H9 (cell line): ENCODE measurements at regions not wholly inside any gene's neighbourhood (a gene's known extent, or its start where the extent isn't known, plus 50 kb on each side); places are given as distances from the start of the nearest gene placed in this dataset.

ENCODE experiments used
- DNase-seq: peaks from one replicate; pipeline ENCODE4 v3.0.0-alpha.2; 2017
- H2AFZ ChIP-seq: one replicate; pipeline ENCODE4 v1.6.1; 2013; ENCODE audit warnings: mild to moderate bottlenecking, low read length, control low read depth, moderate library complexity
- H2AK5ac ChIP-seq: 2 replicates; pipeline ENCODE4 v1.6.1; 2013; ENCODE audit warnings: low read length, control low read depth, mixed read lengths; ENCODE audit not compliant: insufficient read length
- H2BK120ac ChIP-seq: one replicate; pipeline ENCODE4 v1.6.1; 2013; ENCODE audit warnings: low read depth, mild to moderate bottlenecking, low read length, control low read depth, inconsistent platforms; ENCODE audit not compliant: poor library complexity, severe bottlenecking
- H2BK12ac ChIP-seq: 2 replicates; pipeline ENCODE4 v1.6.1; 2013; ENCODE audit warnings: low read length, control low read depth, mixed read lengths, low read depth; ENCODE audit not compliant: insufficient read length
- H2BK15ac ChIP-seq: 2 replicates; pipeline ENCODE4 v1.6.1; 2013; ENCODE audit warnings: low read depth, low read length, control low read depth
- H2BK20ac ChIP-seq: one replicate; pipeline ENCODE4 v1.6.1; 2013; ENCODE audit warnings: low read depth, mild to moderate bottlenecking, low read length, control low read depth, inconsistent platforms; ENCODE audit not compliant: poor library complexity, severe bottlenecking
- H2BK5ac ChIP-seq: 2 replicates; pipeline ENCODE4 v1.6.1; 2013; ENCODE audit warnings: low read length, control low read depth, mixed read lengths; ENCODE audit not compliant: insufficient read length
- H3K14ac ChIP-seq: 2 replicates; pipeline ENCODE4 v1.6.1; 2013; ENCODE audit warnings: low read length, control low read depth; ENCODE audit not compliant: insufficient read depth
- H3K18ac ChIP-seq: 2 replicates; pipeline ENCODE4 v1.6.1; 2013; ENCODE audit warnings: low read depth, mild to moderate bottlenecking, mixed read lengths, low read length, control low read depth; ENCODE audit not compliant: insufficient read length
- H3K23ac ChIP-seq: 2 replicates; pipeline ENCODE4 v1.6.1; 2013; ENCODE audit warnings: low read length, control low read depth, mixed read lengths, low read depth; ENCODE audit not compliant: insufficient read length
- H3K23me2 ChIP-seq: 2 replicates; pipeline ENCODE4 v1.6.1; 2013; ENCODE audit warnings: low read depth, mild to moderate bottlenecking, mixed read lengths, low read length, control low read depth; ENCODE audit not compliant: insufficient read length, poor library complexity, severe bottlenecking
- H3K27ac ChIP-seq: 2 replicates; pipeline ENCODE4 v1.5.1; 2013; ENCODE audit warnings: low read length, control low read depth, mixed read lengths, low read depth; ENCODE audit not compliant: insufficient read length
- H3K27me3 ChIP-seq: 2 replicates; pipeline ENCODE4 v1.6.1; 2013; ENCODE audit warnings: low read length, control low read depth, inconsistent platforms; ENCODE audit not compliant: insufficient read depth
- H3K4ac ChIP-seq: 2 replicates; pipeline ENCODE4 v1.6.1; 2013; ENCODE audit warnings: low read depth, mild to moderate bottlenecking, control low read depth, inconsistent platforms, low read length, moderate library complexity
- H3K4me1 ChIP-seq: 2 replicates; pipeline ENCODE4 v1.6.1; 2013; ENCODE audit warnings: low read length, control low read depth, inconsistent platforms; ENCODE audit not compliant: insufficient read depth
- H3K4me2 ChIP-seq: 2 replicates; pipeline ENCODE4 v1.6.1; 2013; ENCODE audit warnings: low read length, control low read depth, mixed read lengths; ENCODE audit not compliant: insufficient read length, insufficient read depth
- H3K56ac ChIP-seq: 2 replicates; pipeline ENCODE4 v1.6.1; 2013; ENCODE audit warnings: low read depth, mild to moderate bottlenecking, mixed read lengths, low read length, control low read depth; ENCODE audit not compliant: insufficient read length
- H3K79me1 ChIP-seq: 2 replicates; pipeline ENCODE4 v1.6.1; 2013; ENCODE audit warnings: low read depth, mild to moderate bottlenecking, moderate library complexity, low read length, control low read depth, inconsistent platforms; ENCODE audit not compliant: insufficient read depth, poor library complexity, severe bottlenecking
- H3K79me2 ChIP-seq: 2 replicates; pipeline ENCODE4 v1.6.1; 2013; ENCODE audit warnings: low read length, control low read depth, inconsistent platforms; ENCODE audit not compliant: insufficient read depth
- H3K9ac ChIP-seq: 2 replicates; pipeline ENCODE4 v1.6.1; 2013; ENCODE audit warnings: low read length, control low read depth, mixed read lengths; ENCODE audit not compliant: insufficient read length; ENCODE audit errors: extremely low read depth
- H3K9me3 ChIP-seq: one replicate; pipeline ENCODE4 v1.6.1; 2013; ENCODE audit warnings: low read depth, low read length, inconsistent platforms; ENCODE audit not compliant: control insufficient read depth
- H3T11ph ChIP-seq: one replicate; pipeline ENCODE4 v1.6.1; 2013; ENCODE audit warnings: mild to moderate bottlenecking, low read length, control low read depth, inconsistent platforms
- H4K20me1 ChIP-seq: one replicate; pipeline ENCODE4 v1.6.1; 2013; ENCODE audit not compliant: control insufficient read depth, insufficient read length, insufficient read depth
- H4K5ac ChIP-seq: 2 replicates; pipeline ENCODE4 v1.6.1; 2013; ENCODE audit warnings: low read depth, mild to moderate bottlenecking, mixed read lengths, low read length, control low read depth; ENCODE audit not compliant: insufficient read length
- H4K8ac ChIP-seq: replicated peaks from 2 replicates; pipeline ENCODE4 v1.6.1; 2013; ENCODE audit warnings: low read length, control low read depth, mixed read lengths, low read depth; ENCODE audit not compliant: insufficient read length
- H4K91ac ChIP-seq: 2 replicates; pipeline ENCODE4 v1.6.1; 2013; ENCODE audit warnings: low read depth, mild to moderate bottlenecking, moderate library complexity, mixed read lengths, low read length, control low read depth; ENCODE audit not compliant: insufficient read length
- H3K27ac Mint-ChIP-seq, 3 experiments: 2 replicates in 2 of 3; 3 replicates in 1 of 3; pipeline ENCODE4 v1.8.0; 2020 to 2021; ENCODE audit warnings: mixed read lengths in 3 of 3, mild to moderate bottlenecking in 1 of 3, moderate library complexity in 1 of 3
- H3K27me3 Mint-ChIP-seq: 2 replicates; pipeline ENCODE4 v1.8.0; 2021; ENCODE audit warnings: low read depth, mild to moderate bottlenecking, moderate library complexity, mixed read lengths
- H3K36me3 Mint-ChIP-seq, 3 experiments: 2 replicates in 2 of 3; 3 replicates in 1 of 3; pipeline ENCODE4 v1.8.0; 2020 to 2021; ENCODE audit warnings: low read depth in 3 of 3, mixed read lengths in 3 of 3; ENCODE audit not compliant: insufficient read depth in 1 of 3
- H3K4me1 Mint-ChIP-seq, 2 experiments: 2 replicates each; pipeline ENCODE4 v1.8.0; 2020; ENCODE audit warnings: mixed read lengths in 2 of 2
- H3K4me3 Mint-ChIP-seq, 2 experiments: 2 replicates in 1 of 2; 3 replicates in 1 of 2; pipeline ENCODE4 v1.8.0; 2020 to 2021; ENCODE audit warnings: mild to moderate bottlenecking in 2 of 2, mixed read lengths in 2 of 2, moderate library complexity in 1 of 2
- H3K9me3 Mint-ChIP-seq, 2 experiments: 2 replicates in 1 of 2; 3 replicates in 1 of 2; pipeline ENCODE4 v1.8.0; 2020; ENCODE audit warnings: mild to moderate bottlenecking in 2 of 2, mixed read lengths in 2 of 2, moderate library complexity in 1 of 2
- WGBS: extraction: QIAGEN DNeasy Blood & Tissue Kit; methylation state at CpG from one replicate; pipeline ENCODE4 v1.1.7; 2013; ENCODE audit warnings: missing lambda C conversion rate, low lambda C conversion rate, mixed read lengths; ENCODE audit not compliant: insufficient read length; ENCODE audit errors: extremely low coverage; 5-methylcytosine and 5-hydroxymethylcytosine counted together
- TF ChIP-seq, protein P1 (sequence below): fragments of 200-600 bp; sonication (generic); conservative IDR thresholded peaks from 3 replicates; pipeline ENCODE4 v1.8.0; 2021; ENCODE audit warnings: antibody characterized with exemption, mild to moderate bottlenecking

DNA sequence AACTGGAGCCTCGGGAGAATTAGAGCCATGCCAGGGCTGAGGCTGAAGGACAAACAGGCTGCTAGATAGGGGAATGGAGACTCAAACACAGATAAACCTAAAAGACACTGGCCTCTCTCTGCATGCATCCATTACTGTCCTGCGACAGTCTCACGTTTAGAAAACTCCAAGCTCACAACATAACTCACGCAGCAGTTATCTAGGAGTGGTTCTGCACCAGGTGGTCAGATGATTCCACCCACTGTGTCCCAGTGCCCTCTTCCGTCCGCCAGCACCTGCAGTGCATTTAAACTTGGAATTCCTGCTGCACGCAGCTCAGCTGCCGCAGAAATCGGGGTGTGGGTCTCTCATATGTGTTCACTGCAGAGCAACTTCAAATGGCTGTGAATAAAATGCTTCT lies 272.6 kb upstream of the IRX2 start:
- Histone ChIP-seq H3K14ac (no peak overlapping the region), H2BK120ac (no peak overlapping the region), H2AK5ac (no peak overlapping the region), H2BK20ac (no peak overlapping the region), H3K18ac (no peak overlapping the region), H3K27ac (no peak overlapping the region), H2BK15ac (no peak overlapping the region), H4K20me1 (no peaks in the 10 kb centered on the region), H3K23ac (no peak overlapping the region), H3K9me3 (no peaks in the 10 kb centered on the region), H4K5ac (no peak overlapping the region), H2AFZ (no peak overlapping the region), H3K4me2 (no peak overlapping the region), H3K23me2 (no peaks in the 10 kb centered on the region), H3K79me2 (no peaks in the 10 kb centered on the region), H3K4ac (no peak overlapping the region), H3K4me1 (no peaks in the 10 kb centered on the region), H3K79me1 (no peaks in the 10 kb centered on the region), H3K56ac (no peak overlapping the region), H3K27me3 (no peaks in the 10 kb centered on the region), H3K9ac (no peak overlapping the region), H4K91ac (no peak overlapping the region), H2BK5ac (no peak overlapping the region), H3T11ph (no peak overlapping the region), H2BK12ac (no peak overlapping the region), H4K8ac (no peak overlapping the region)
- no peak for DNase-seq
- no peaks in the 10 kb centered on the region for H3K9me3 Mint-ChIP-seq
- TF ChIP-seq, protein P1, sequence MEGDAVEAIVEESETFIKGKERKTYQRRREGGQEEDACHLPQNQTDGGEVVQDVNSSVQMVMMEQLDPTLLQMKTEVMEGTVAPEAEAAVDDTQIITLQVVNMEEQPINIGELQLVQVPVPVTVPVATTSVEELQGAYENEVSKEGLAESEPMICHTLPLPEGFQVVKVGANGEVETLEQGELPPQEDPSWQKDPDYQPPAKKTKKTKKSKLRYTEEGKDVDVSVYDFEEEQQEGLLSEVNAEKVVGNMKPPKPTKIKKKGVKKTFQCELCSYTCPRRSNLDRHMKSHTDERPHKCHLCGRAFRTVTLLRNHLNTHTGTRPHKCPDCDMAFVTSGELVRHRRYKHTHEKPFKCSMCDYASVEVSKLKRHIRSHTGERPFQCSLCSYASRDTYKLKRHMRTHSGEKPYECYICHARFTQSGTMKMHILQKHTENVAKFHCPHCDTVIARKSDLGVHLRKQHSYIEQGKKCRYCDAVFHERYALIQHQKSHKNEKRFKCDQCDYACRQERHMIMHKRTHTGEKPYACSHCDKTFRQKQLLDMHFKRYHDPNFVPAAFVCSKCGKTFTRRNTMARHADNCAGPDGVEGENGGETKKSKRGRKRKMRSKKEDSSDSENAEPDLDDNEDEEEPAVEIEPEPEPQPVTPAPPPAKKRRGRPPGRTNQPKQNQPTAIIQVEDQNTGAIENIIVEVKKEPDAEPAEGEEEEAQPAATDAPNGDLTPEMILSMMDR = no peak
- peaks cover 11 to 20% of the 10 kb centered on the region in 2 experiments for H3K4me1 Mint-ChIP-seq
- no CpG with 5 or more reads among the region's 9 CpGs for WGBS
- H3K4me3 Mint-ChIP-seq = no peak overlapping the region
- H3K27me3 Mint-ChIP-seq = peaks cover 3% of the 10 kb centered on the region
- H3K36me3 Mint-ChIP-seq = no peaks in the 10 kb centered on the region; a peak in 1 of 7 replicates
- no peak overlapping the region for H3K27ac Mint-ChIP-seq
